Gastroesophageal sphincter (tissue), 4 donors: ENCODE measurements at regions not wholly inside any gene's neighbourhood (a gene's known extent, or its start where the extent isn't known, plus 50 kb on each side); places are given as distances from the start of the nearest gene placed in this dataset.
"Not testable (repeated sequence)": the region's sequence is repeated elsewhere in the genome, so short reads cannot be mapped to it uniquely, and the experiment has no call there.

Source experiments
- ATAC-seq: fragments of 150-250 bp; one replicate; pipeline ENCODE4 v1.9.1; 2016; ENCODE audit warnings: mild to moderate bottlenecking, moderate library complexity
- H3K27ac ChIP-seq, 4 donors: fragments of 200-600 bp; sonication (generic) in 3 of 4; 1 replicate in 3 of 4; 2 replicates in 1 of 4; pipeline ENCODE4 v1.5.1; 2016 to 2019
- H3K27me3 ChIP-seq: fragments of 200-600 bp; sonication (generic); one replicate; pipeline ENCODE4 v1.5.1; 2019
- H3K36me3 ChIP-seq, 2 donors: fragments of 200-600 bp; sonication (generic); one replicate each; pipeline ENCODE4 v1.5.1; 2019; ENCODE audit warnings: control low read depth in 1 of 2
- H3K4me1 ChIP-seq, 3 donors: fragments of 200-600 bp; sonication (generic); 1 replicate in 2 of 3; 2 replicates in 1 of 3; pipeline ENCODE4 v1.5.1; 2016 to 2019; ENCODE audit warnings: control low read depth in 2 of 3
- H3K4me3 ChIP-seq, 2 donors: fragments of 200-600 bp; sonication (generic); one replicate each; pipeline ENCODE4 v1.5.1; 2019; ENCODE audit warnings: mild to moderate bottlenecking in 1 of 2, moderate library complexity in 1 of 2
- H3K9me3 ChIP-seq, 3 donors: fragments of 200-600 bp; sonication (generic); one replicate each; pipeline ENCODE4 v1.5.1; 2017 to 2019; ENCODE audit warnings: control low read depth in 2 of 3
- EP300 ChIP-seq: sonication (generic); formaldehyde crosslinking; IDR thresholded peaks from one replicate; pipeline ENCODE4 v1.6.1; 2017; ENCODE audit warnings: antibody characterized with exemption, mild to moderate bottlenecking
- POLR2A ChIP-seq, 2 donors: fragments of 450-650 bp; IDR thresholded peaks; one replicate each; pipeline ENCODE4 v1.6.1; 2017; ENCODE audit warnings: antibody characterized with exemption in 2 of 2, mild to moderate bottlenecking in 2 of 2, moderate library complexity in 1 of 2
- POLR2AphosphoS5 ChIP-seq: sonication (generic); formaldehyde crosslinking; IDR thresholded peaks from one replicate; pipeline ENCODE4 v1.6.1; 2017; ENCODE audit warnings: antibody characterized with exemption
- WGBS, 2 donors: methylation state at CpG; one replicate each; pipeline ENCODE4 v1.1.5; 2018; ENCODE audit warnings: low coverage in 1 of 2; 5-methylcytosine and 5-hydroxymethylcytosine counted together
- TF ChIP-seq, protein P1 (sequence below), 4 experiments: fragments of 200-600 bp in 2 of 4; fragments of 450-650 bp in 2 of 4; sonication (generic) in 1 of 4; IDR thresholded peaks; one replicate each; pipeline ENCODE4 v1.5.1; 2017 to 2019; ENCODE audit warnings: antibody characterized with exemption in 4 of 4, mild to moderate bottlenecking in 2 of 4, moderate library complexity in 2 of 4

DNA sequence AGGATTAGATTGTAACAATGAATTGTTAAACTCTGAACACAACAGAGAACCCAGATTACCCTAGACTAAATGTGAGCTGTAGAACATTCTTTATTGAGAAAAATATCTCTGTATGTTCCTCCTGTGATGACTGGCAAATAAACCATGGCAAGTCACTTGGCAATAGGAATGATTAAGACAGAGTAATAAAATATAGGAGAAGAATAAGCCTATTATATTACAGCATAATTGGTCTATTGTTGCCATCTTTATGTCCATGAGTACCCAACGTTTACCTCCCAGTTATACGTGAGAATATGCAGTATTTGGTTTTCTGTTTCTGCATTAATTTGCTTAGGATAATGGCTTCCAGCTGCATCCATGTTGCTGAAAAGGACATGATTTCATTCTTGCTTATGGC lies 211.2 kb upstream of the AVPR1A start:
- peaks cover 0 to 11% (median 0%) of the 10 kb centered on the region in 3 donors for H3K9me3 ChIP-seq
- WGBS, 2 donors: 84 to 93% methylated on average over 2 of the region's 2 CpGs
- TF ChIP-seq POLR2AphosphoS5 (no peak), POLR2A (IDR thresholded peaks at IDR 0.05) (no peak), EP300 (no peak)
- TF ChIP-seq, protein P1, sequence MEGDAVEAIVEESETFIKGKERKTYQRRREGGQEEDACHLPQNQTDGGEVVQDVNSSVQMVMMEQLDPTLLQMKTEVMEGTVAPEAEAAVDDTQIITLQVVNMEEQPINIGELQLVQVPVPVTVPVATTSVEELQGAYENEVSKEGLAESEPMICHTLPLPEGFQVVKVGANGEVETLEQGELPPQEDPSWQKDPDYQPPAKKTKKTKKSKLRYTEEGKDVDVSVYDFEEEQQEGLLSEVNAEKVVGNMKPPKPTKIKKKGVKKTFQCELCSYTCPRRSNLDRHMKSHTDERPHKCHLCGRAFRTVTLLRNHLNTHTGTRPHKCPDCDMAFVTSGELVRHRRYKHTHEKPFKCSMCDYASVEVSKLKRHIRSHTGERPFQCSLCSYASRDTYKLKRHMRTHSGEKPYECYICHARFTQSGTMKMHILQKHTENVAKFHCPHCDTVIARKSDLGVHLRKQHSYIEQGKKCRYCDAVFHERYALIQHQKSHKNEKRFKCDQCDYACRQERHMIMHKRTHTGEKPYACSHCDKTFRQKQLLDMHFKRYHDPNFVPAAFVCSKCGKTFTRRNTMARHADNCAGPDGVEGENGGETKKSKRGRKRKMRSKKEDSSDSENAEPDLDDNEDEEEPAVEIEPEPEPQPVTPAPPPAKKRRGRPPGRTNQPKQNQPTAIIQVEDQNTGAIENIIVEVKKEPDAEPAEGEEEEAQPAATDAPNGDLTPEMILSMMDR (IDR thresholded peaks at IDR 0.05): no peak
- H3K27ac ChIP-seq: no peak overlapping the region
- no peaks in the 10 kb centered on the region for H3K36me3 ChIP-seq
- no peaks in the 10 kb centered on the region for H3K4me1 ChIP-seq
- no peak for ATAC-seq
- H3K27me3 ChIP-seq: no peaks in the 10 kb centered on the region
- no peak overlapping the region for H3K4me3 ChIP-seq

DNA sequence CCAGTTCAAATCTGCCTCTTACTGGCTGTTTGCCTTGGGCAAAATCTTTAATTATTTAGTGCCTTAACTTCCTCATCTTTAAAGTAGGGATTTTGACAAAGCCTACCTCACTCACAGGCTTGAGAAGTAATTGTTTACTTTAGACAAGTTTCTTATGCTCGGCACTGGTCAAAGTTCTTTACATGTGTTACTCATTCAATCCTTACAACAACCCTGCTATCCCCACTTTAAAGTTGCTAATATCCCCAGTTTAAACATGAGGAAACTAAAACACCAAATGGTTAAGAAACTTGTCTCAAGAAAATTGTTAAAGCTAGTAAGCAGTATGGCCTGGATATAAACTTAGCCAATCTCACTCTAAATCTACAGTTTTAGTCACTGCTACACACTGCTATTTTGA lies 204.0 kb upstream of the AVPR1A start:
- H3K4me1 ChIP-seq: no peaks in the 10 kb centered on the region
- 57 to 88% methylated on average over 1 of the region's 1 CpG for WGBS, 2 donors
- no peaks in the 10 kb centered on the region for H3K27me3 ChIP-seq
- H3K27ac ChIP-seq: no peak overlapping the region
- no peak for ATAC-seq
- no peaks in the 10 kb centered on the region for H3K36me3 ChIP-seq
- TF ChIP-seq, protein P1 (IDR thresholded peaks at IDR 0.05): no peak
- no peak for TF ChIP-seq EP300
- no peak for TF ChIP-seq POLR2A (IDR thresholded peaks at IDR 0.05)
- TF ChIP-seq POLR2AphosphoS5: no peak
- H3K4me3 ChIP-seq: no peak overlapping the region
- H3K9me3 ChIP-seq: no peaks in the 10 kb centered on the region

DNA sequence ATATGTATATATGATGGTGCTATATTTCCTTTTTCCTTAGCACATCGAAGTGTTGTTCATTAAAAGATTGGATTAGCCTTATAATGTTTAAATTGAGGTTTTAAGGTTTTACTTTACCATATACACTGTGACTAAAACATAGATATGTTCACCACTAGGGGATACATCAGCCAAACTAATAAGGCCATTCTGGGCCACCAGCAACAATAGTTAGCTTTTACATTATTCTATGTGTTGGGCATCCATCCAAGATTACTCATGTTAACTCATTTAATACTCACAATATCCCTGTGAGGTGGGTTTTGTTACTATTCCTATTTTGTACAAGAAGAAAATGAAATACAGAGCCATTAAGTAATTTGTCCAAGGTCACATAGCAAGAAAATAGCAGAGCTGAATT lies 202.6 kb upstream of the AVPR1A start:
- Histone ChIP-seq H3K27ac (no peak overlapping the region), H3K36me3 (no peaks in the 10 kb centered on the region), H3K9me3 (no peaks in the 10 kb centered on the region), H3K27me3 (no peaks in the 10 kb centered on the region), H3K4me1 (no peaks in the 10 kb centered on the region), H3K4me3 (no peak overlapping the region)
- no peak for TF ChIP-seq POLR2A (IDR thresholded peaks at IDR 0.05)
- no peak for TF ChIP-seq EP300
- TF ChIP-seq, protein P1 (IDR thresholded peaks at IDR 0.05): no peak
- TF ChIP-seq POLR2AphosphoS5: no peak
- no peak for ATAC-seq
- WGBS, 2 donors: 57 to 70% methylated on average over 1 of the region's 1 CpG

DNA sequence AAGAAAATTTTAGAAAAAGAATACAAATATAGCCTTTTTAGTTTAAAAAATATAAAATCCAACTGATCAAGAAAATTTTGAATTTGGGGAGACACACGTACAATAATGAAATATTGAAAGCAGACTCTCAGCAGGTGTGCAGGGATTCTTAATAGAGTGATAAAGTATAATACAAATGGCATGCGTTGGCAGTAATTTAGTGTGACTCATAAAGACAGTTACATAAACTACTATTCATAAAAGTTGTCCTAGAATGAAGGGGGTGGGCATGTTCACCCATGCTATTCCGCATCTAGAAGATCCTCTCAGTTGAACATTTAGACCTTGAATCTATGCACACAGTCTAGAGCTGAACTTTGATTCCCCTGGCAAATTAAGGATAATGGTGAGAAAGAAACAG lies 200.4 kb upstream of the AVPR1A start:
- 71 to 82% methylated on average over 3 of the region's 3 CpGs for WGBS, 2 donors
- H3K9me3 ChIP-seq: no peaks in the 10 kb centered on the region
- no peak overlapping the region for H3K27ac ChIP-seq
- H3K36me3 ChIP-seq: no peaks in the 10 kb centered on the region
- H3K4me3 ChIP-seq: no peak overlapping the region
- no peaks in the 10 kb centered on the region for H3K4me1 ChIP-seq
- no peak for TF ChIP-seq EP300
- no peak for TF ChIP-seq POLR2A (IDR thresholded peaks at IDR 0.05)
- TF ChIP-seq, protein P1 (IDR thresholded peaks at IDR 0.05): no peak
- no peak for TF ChIP-seq POLR2AphosphoS5
- H3K27me3 ChIP-seq: no peaks in the 10 kb centered on the region
- ATAC-seq: no peak

DNA sequence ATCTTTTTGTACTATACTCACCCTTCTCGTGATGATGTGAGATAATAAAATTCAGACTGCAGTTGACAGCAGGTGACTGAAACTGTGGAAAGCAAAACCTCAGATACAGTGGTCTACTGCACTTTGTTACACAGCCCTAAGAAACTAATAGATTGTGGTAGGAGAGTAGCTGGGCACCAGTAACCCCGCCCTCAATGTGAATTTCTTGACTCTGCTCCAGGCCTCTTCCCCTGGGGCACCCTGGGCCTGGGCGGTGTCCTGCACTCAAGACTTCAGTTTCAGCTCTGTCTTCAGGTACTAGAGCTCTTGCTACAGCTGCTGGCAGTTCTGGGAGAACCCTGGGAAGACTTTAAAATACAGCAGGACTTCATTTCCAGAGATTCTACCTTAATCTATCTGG lies 197.6 kb upstream of the AVPR1A start:
- H3K9me3 ChIP-seq: peaks cover 0 to 3% (median 0%) of the 10 kb centered on the region in 3 donors
- no peaks in the 10 kb centered on the region for H3K36me3 ChIP-seq
- ATAC-seq: no peak
- H3K27ac ChIP-seq: no peak overlapping the region
- WGBS, 2 donors: 81 to 89% methylated on average over 1 to 3 of the region's 3 CpGs
- no peaks in the 10 kb centered on the region for H3K27me3 ChIP-seq
- TF ChIP-seq, protein P1 (IDR thresholded peaks at IDR 0.05): no peak
- TF ChIP-seq POLR2AphosphoS5 (no peak), POLR2A (IDR thresholded peaks at IDR 0.05) (no peak)
- H3K4me3 ChIP-seq: no peak overlapping the region
- no peaks in the 10 kb centered on the region for H3K4me1 ChIP-seq

DNA sequence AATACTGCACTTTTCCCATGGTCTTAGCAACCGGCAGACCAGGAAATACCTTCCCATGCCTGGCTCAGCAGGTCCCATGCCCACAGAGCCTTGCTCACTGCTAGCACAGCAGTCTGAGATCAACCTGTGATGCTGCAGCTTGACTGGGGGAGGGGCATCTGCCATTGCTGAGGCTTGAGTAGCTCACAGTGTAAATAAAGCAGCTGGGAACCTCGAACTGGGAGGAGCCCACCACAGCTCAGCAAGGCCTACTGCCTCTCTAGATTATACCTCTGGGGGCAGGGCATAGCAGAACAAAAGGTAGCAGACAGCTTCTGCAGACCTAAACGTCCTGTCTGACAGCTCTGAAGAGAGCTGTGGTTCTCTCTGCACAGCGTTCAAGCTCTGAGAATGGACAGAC lies 186.2 kb upstream of the AVPR1A start:
- H3K27ac ChIP-seq, H3K27me3 ChIP-seq, H3K9me3 ChIP-seq, H3K4me1 ChIP-seq, H3K4me3 ChIP-seq, H3K36me3 ChIP-seq, ATAC-seq: not testable (repeated sequence)
- 40% methylated on average over 1 of the region's 4 CpGs; no CpG with 5 or more reads in 1 of the 2 donors for WGBS, 2 donors
